ENCODE measurements at regions not wholly inside any gene's neighbourhood (a gene's known extent, or its start where the extent isn't known, plus 50 kb on each side); places are given as distances from the start of the nearest gene placed in this dataset.

- no peak for DNase-seq
These were observed 986.8 kb downstream of the NLGN4Y start for GRCh38 chrY:15510984-15511650.

- DNase-seq = no peak
These were observed 1010.8 kb downstream of the NLGN4Y start for GRCh38 chrY:15535131-15535530.

- DNase-seq = no peak
These were observed 1011.6 kb downstream of the NLGN4Y start for GRCh38 chrY:15535784-15536511.

- no peak for DNase-seq
These were observed 1016.2 kb downstream of the NLGN4Y start for GRCh38 chrY:15540516-15540915.

- no peak for DNase-seq
These were observed 1021.9 kb downstream of the NLGN4Y start for GRCh38 chrY:15546177-15546754.

- DNase-seq = no peak
These were observed 1027.7 kb downstream of the NLGN4Y start for GRCh38 chrY:15552074-15552473.

DNA sequence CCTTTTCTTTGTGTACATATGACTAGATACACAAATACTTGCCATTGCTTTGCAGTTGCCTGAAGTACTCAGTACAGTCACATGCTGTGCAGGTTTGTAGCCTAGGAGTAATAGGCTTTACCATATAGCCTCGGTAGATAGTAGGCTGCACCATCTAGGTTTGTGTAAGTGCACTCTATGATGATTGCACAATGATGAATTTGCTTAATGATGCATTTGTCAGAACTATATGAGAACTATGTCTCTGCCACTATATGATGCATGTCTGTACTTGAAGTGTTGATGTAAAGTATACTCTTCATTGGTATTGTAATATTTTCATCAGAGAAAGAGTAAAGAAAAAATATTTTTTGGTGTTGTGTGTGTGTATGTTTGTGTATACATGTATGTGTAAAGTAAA is 1030.7 kb downstream of the NLGN4Y start:
- no peak for DNase-seq

DNA sequence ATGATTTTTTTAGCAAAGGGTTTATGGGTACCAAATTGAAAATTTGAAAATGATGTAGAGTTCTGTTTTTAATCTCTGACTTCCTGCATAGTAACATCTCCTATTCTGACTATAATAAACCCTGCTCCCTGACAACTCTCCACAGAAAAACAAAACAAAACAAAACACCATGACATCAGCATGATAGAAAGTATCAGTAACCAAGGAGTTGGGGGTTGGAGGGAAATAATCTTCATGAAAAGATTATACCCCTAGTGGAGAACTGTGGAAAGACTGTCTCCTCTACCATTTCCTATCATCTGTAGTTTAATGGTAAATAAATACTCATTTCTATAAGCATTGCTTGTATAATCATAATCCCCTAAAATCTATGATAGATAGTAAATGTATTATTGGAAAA is 1034.8 kb downstream of the NLGN4Y start:
- no peak for DNase-seq

GRCh38 chrY:15560840-15561239 is 1036.5 kb downstream of the NLGN4Y start:
- DNase-seq = no peak

DNA sequence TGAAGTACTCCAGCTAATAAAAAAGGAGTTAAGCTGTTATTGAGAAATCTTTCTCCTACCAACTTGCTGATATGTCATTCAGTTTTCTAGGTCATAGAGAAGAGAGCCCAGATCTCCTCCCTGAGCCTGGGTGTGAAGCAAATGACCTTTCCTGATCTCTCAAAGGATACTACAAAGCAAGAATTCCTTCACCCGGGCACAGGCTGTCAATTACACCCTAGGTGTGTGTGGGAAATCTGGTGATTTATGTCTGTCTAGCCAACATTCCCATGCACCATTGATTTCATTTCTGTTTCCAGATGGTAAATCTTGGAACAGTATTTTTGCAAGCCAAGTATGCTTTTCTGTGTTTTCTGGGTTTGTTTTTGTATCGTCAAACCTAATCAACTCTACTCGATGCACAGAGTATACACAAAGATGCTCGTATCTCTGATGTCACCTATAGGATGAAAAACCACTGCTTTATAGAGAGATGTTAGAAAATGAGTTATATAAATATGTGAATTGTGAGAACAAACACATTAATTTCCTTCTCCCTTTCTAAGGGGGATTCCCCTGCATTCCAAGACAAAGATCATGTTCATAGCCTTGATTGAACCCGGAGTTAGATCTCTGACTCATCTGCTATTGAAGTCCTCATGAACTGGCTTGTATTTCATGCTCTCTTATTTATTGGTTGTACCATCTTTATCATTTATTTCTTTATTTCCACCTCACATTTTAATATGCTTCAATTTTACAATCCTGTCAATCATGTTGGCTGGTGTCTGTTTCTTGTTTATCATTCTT is 1037.4 kb downstream of the NLGN4Y start:
- no peak for DNase-seq

DNA sequence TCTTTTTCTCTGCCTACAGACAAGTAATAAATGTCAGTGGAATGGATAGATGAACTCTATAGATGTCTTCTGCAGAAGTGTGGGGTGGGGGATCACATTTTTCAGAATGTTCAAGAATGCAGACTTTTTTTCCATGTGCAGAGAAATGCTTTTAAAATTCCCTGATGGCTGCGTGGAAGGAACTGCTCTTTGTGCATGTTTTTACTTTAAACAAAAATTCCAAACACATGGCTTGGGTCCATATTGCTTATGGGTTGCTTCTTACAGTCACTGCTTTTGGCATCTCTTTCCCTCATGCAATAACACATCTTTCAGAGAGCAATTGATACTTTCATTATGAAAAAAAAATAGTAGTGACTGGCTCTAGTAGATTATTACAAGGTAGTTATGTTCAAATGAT is 1053.6 kb downstream of the NLGN4Y start:
- DNase-seq = no peak

DNA sequence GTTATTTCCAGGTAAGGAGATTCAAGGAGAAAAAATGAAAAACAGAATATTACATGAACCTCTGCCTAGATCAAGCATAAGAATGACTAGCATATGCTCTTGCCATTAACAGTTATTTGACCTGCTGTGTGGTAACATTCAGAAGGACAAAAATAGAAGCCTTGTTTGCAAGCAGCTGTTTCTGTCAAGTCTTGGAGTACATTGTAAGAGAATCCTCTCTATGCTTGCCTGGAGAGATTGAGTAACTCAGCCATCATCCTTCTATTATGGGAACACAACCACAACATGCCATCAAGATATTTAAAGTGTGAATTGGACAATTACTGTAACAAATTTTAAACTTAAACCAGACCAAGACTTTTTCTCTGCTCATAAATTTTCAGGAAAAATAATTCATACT is 1054.4 kb downstream of the NLGN4Y start:
- DNase-seq = no peak

DNA sequence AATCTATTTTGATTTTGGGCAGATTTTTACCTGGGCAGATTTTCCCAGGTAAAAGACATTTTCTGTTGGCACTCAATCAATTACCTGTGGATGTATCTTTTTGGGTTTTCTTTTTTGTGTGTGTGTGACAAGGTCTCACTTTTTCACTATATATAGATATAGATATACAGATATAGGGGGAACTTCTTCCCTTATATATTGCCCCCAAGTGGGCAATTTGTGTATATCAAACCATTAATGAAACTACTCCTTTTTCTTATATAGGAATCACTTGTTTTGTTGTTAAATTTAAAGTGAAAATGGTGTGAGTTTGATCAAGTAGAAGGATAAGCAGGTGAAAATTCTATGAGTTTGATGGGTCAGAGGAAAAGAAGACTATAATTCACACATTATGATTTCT is 1054.9 kb downstream of the NLGN4Y start:
- DNase-seq = no peak

- no peak for DNase-seq
These were observed 1058.8 kb downstream of the NLGN4Y start for GRCh38 chrY:15583111-15583510.

GRCh38 chrY:15592957-15593356 is 1068.6 kb downstream of the NLGN4Y start:
- no peak for DNase-seq

DNA sequence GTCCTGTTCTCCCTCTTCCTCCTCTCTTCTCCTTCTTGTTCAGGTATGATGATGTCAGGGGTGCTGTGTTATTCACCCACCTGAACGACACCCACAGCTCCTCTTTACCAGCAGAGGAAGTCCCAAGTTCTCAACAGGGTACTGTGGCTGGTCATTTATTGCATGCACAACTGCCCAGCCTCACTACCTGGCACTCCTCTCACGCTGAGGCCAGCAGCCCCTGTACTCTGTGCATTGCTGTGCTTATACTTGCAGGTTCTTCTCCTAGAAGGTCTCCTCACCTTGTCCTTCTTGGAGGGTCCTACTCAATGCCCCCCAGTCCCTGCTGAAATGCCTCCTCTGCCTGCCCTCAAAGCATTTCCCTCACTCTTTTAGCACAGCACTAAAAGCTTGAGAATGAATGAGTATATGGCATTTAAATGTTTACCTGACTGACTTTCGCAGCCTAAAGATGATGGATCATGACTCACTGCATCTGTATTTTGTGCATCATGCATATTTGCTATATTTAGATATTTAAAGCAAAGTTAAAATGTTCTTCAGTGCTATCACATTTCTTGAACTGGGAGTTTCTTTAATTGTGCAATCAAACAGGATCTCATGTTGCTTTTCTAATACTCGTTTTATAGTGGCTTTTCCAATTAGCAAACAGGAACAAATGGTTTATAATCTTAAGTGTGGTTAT is 1069.3 kb downstream of the NLGN4Y start:
- no peak for DNase-seq

DNA sequence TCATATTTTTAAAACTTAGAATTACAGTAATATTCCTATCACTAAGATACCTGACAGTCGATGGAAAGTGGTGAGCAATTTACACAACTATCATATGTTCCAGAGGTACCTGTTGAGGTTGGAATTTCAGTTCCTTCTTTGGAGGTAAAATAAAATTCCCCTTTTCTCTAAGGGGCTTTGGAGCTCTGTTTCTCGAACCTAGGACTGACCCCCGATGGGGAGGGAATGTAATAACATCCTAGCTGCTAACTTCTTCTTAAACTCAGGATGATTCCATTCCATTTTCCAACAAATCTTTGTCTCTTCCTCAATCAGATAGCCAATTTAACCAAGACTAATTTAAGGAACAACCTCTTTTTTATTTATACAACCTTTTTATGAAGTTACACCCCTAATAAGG is 1069.8 kb downstream of the NLGN4Y start:
- no peak for DNase-seq

DNA sequence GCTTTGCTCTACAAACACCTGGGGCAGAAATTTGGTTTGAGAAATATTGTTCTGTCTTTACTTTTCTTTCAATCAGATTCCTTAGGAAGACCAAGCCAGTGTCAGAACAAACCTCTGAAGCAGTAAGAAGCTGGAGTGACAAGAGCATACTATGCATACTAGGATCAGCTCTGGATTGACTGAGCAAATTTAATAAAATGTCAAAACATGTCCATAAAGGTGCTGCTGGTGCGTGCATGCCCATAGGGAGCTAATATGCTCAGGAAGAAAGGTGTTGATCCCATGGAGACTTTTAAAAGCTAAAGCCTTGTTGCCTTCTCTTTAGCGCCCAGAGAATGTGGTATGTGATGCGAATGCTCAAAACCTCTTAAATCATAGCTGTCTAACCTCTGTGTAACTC is 1076.2 kb downstream of the NLGN4Y start:
- no peak for DNase-seq

DNA sequence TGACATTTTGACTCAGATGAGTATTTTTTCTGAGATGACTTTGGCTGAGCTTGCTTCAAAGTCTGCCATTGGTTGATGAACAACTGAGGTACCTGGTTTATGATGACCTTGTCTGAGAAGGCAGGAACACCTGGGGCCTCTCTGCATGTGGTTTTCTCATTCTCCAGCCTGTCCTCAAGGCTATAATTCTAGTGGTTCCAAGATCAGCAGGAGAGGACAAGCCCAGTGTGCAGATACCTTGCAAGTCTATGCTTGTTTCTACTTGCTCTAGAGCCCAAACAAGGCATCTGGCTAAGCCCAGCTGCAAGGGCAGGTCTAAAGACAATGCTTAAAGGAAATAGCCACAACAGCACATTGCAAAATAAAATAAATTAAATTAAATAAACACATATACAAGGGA is 1100.0 kb downstream of the NLGN4Y start:
- no peak for DNase-seq

- no peak for DNase-seq
These were observed 1100.6 kb downstream of the NLGN4Y start for GRCh38 chrY:15624928-15625327.

- DNase-seq = no peak
These were observed 1123.9 kb downstream of the NLGN4Y start for GRCh38 chrY:15648198-15648597.

GRCh38 chrY:15650056-15650455 is 1125.7 kb downstream of the NLGN4Y start:
- DNase-seq = no peak

DNA sequence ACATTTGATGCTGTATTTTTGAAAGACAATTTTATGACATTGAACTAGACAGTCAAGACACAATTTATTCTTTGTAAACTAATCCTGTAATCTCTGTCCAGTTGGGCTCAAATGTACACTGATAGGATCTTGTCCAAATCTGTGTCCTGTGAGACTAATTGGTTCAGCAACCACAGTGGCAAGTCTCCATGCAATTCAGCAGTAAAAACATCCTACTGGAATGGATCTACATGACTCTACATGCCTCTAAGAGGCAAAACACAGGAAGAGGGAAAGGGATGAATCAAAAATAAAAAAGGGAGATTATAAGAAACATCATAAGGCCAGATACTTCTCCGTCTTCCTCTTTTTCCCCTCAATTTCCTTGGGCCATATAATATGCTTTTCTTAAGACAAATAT is 1164.2 kb downstream of the NLGN4Y start:
- DNase-seq = no peak
